WTC11 (cell line): ENCODE measurements at regions not wholly inside any gene's neighbourhood (a gene's known extent, or its start where the extent isn't known, plus 50 kb on each side); places are given as distances from the start of the nearest gene placed in this dataset.

Experiments
- ATAC-seq: fragments of 200-7000 bp; cut with Tn5 transposase; 2 replicates; pipeline ENCODE4 v1.10.0; 2021; ENCODE audit warnings: mild to moderate bottlenecking, moderate library complexity
- CTCF ChIA-PET: fragments of 300-600 bp; sonication (Branson Sonifier 250); formaldehyde crosslinking; loops from one replicate; lab custom pipeline; 2021; ENCODE audit warnings: antibody characterized with exemption; lab: Charles Lee
- POLR2A ChIA-PET: fragments of 350-600 bp; sonication (Branson Sonifier 250); formaldehyde crosslinking; loops from one replicate; lab custom pipeline; 2021; ENCODE audit warnings: antibody characterized with exemption; lab: Charles Lee
- DNase-seq: peaks from one replicate; pipeline ENCODE4 v3.0.0; 2021; ENCODE audit warnings: low spot score
- H3K27ac Mint-ChIP-seq: 2 replicates; pipeline ENCODE4 v1.8.0; 2021; ENCODE audit warnings: mixed read lengths
- H3K27me3 Mint-ChIP-seq: 2 replicates; pipeline ENCODE4 v1.8.0; 2021; ENCODE audit warnings: low read depth, mild to moderate bottlenecking, moderate library complexity, mixed read lengths
- H3K36me3 Mint-ChIP-seq: 2 replicates; pipeline ENCODE4 v1.8.0; 2021; ENCODE audit warnings: mixed read lengths
- H3K4me1 Mint-ChIP-seq: 2 replicates; pipeline ENCODE4 v1.8.0; 2022; ENCODE audit warnings: mixed read lengths
- H3K4me3 Mint-ChIP-seq: 2 replicates; pipeline ENCODE4 v1.8.0; 2021; ENCODE audit warnings: mild to moderate bottlenecking, moderate library complexity, mixed read lengths
- H3K9me3 Mint-ChIP-seq: 2 replicates; pipeline ENCODE4 v1.8.0; 2021; ENCODE audit warnings: mixed read lengths
- AFF4 ChIP-seq: sonication (generic); formaldehyde crosslinking; IDR thresholded peaks from 2 replicates; pipeline ENCODE4 v1.8.1; 2023; ENCODE audit warnings: mild to moderate bottlenecking, missing genetic modification reagents, borderline replicate concordance
- ATF2 ChIP-seq: sonication (generic); formaldehyde crosslinking; IDR thresholded peaks from 2 replicates; pipeline ENCODE4 v1.8.1; 2022; ENCODE audit warnings: low read depth, missing genetic modification reagents, borderline replicate concordance
- ATF3 ChIP-seq: sonication (generic); formaldehyde crosslinking; conservative IDR thresholded peaks from 2 replicates; pipeline ENCODE4 v1.8.1; 2022; ENCODE audit warnings: mild to moderate bottlenecking, missing genetic modification reagents
- CBFB ChIP-seq: sonication (generic); formaldehyde crosslinking; IDR thresholded peaks from 2 replicates; pipeline ENCODE4 v1.8.1; 2022; ENCODE audit warnings: mild to moderate bottlenecking, low read depth, missing genetic modification reagents
- CDX4 ChIP-seq: fragments of 250-450 bp; sonication (Bioruptor Pico); IDR thresholded peaks from 2 replicates; pipeline ENCODE4 v1.9.0; 2021; ENCODE audit warnings: moderate library complexity, mild to moderate bottlenecking, inconsistent platforms, borderline replicate concordance
- CTCF ChIP-seq: fragments of 200-600 bp; IDR thresholded peaks from 2 replicates; pipeline ENCODE4 v1.8.0; 2022; ENCODE audit warnings: antibody characterized with exemption
- E2F1 ChIP-seq: sonication (generic); formaldehyde crosslinking; IDR thresholded peaks from 2 replicates; pipeline ENCODE4 v1.8.0; 2022; ENCODE audit warnings: mild to moderate bottlenecking, missing genetic modification reagents
- ELF4 ChIP-seq: sonication (generic); formaldehyde crosslinking; IDR thresholded peaks from 2 replicates; pipeline ENCODE4 v1.8.1; 2022; ENCODE audit warnings: low read depth, mild to moderate bottlenecking, moderate library complexity, missing genetic modification reagents
- FOXP1 ChIP-seq: sonication (generic); formaldehyde crosslinking; IDR thresholded peaks from 2 replicates; pipeline ENCODE4 v1.8.0; 2022; ENCODE audit warnings: missing genetic modification reagents, mild to moderate bottlenecking, moderate library complexity, borderline replicate concordance
- GABPB1 ChIP-seq: sonication (generic); formaldehyde crosslinking; IDR thresholded peaks from 2 replicates; pipeline ENCODE4 v1.8.1; 2023; ENCODE audit warnings: mild to moderate bottlenecking, missing genetic modification reagents
- HMGXB4 ChIP-seq: sonication (generic); formaldehyde crosslinking; IDR thresholded peaks from 2 replicates; pipeline ENCODE4 v1.8.1; 2023; ENCODE audit warnings: mild to moderate bottlenecking, moderate library complexity, missing genetic modification reagents
- IRF2 ChIP-seq: sonication (generic); formaldehyde crosslinking; IDR thresholded peaks from 2 replicates; pipeline ENCODE4 v1.8.0; 2022; ENCODE audit warnings: low read depth, missing genetic modification reagents, borderline replicate concordance
- MAX ChIP-seq: sonication (generic); formaldehyde crosslinking; IDR thresholded peaks from 2 replicates; pipeline ENCODE4 v1.8.0; 2022; ENCODE audit warnings: mild to moderate bottlenecking, missing genetic modification reagents
- NFATC4 ChIP-seq: fragments of 250-450 bp; sonication (Bioruptor Pico); IDR thresholded peaks from 2 replicates; pipeline ENCODE4 v1.9.0; 2021; ENCODE audit warnings: mild to moderate bottlenecking
- NR2C2 ChIP-seq: sonication (generic); formaldehyde crosslinking; IDR thresholded peaks from 2 replicates; pipeline ENCODE4 v1.8.0; 2022; ENCODE audit warnings: mild to moderate bottlenecking, missing genetic modification reagents
- OVOL2 ChIP-seq: fragments of 250-450 bp; sonication (Bioruptor Pico); IDR thresholded peaks from 2 replicates; pipeline ENCODE4 v1.9.0; 2021; ENCODE audit warnings: mild to moderate bottlenecking, borderline replicate concordance
- PRRX2 ChIP-seq: fragments of 250-450 bp; sonication (Bioruptor Pico); IDR thresholded peaks from 2 replicates; pipeline ENCODE4 v1.8.0; 2021; ENCODE audit warnings: mild to moderate bottlenecking
- STAT6 ChIP-seq: sonication (generic); formaldehyde crosslinking; conservative IDR thresholded peaks from 2 replicates; pipeline ENCODE4 v1.8.1; 2023; ENCODE audit warnings: mild to moderate bottlenecking, low read depth, missing genetic modification reagents, moderate library complexity
- ZNF317 ChIP-seq: sonication (generic); formaldehyde crosslinking; IDR thresholded peaks from 2 replicates; pipeline ENCODE4 v1.8.1; 2023; ENCODE audit warnings: low read depth, mild to moderate bottlenecking, moderate library complexity, missing genetic modification reagents, borderline replicate concordance
- ZNF423 ChIP-seq: fragments of 250-450 bp; sonication (Bioruptor Pico); IDR thresholded peaks from 2 replicates; pipeline ENCODE4 v2.1.2; 2022; ENCODE audit warnings: mild to moderate bottlenecking, moderate library complexity

GRCh38 chr12:90677055-90677454 lies 277.9 kb downstream of the CCER1 start:
- ATAC-seq: no peak
- DNase-seq: no peak
- Mint-ChIP-seq H3K36me3 (no peaks in the 10 kb centered on the region), H3K9me3 (no peaks in the 10 kb centered on the region), H3K27ac (no peak overlapping the region), H3K27me3 (no peaks in the 10 kb centered on the region), H3K4me3 (no peak overlapping the region), H3K4me1 (no peaks in the 10 kb centered on the region; the same call in 1 of the 2 replicates)
- CTCF ChIA-PET: no interaction called here
- POLR2A ChIA-PET: no interaction called here
- TF ChIP-seq E2F1 (CRISPR knock-in tag): no peak
- TF ChIP-seq STAT6 (CRISPR knock-in tag): no peak
- TF ChIP-seq CTCF: no peak
- no peak for TF ChIP-seq AFF4 (CRISPR knock-in tag)
- no peak for TF ChIP-seq ZNF317 (CRISPR knock-in tag)
- TF ChIP-seq PRRX2 (CRISPR knock-in tag): no peak
- no peak for TF ChIP-seq ATF2 (CRISPR knock-in tag)
- TF ChIP-seq MAX (CRISPR knock-in tag): no peak
- TF ChIP-seq CBFB (CRISPR knock-in tag): no peak

- no peak for ATAC-seq
- ChIA-PET CTCF (no interaction called here), POLR2A (no interaction called here)
- H3K27ac Mint-ChIP-seq: no peak overlapping the region
- no peaks in the 10 kb centered on the region for H3K36me3 Mint-ChIP-seq
- H3K4me3 Mint-ChIP-seq: no peak overlapping the region
- H3K4me1 Mint-ChIP-seq: no peaks in the 10 kb centered on the region; the same call in 1 of the 2 replicates
- no peaks in the 10 kb centered on the region for H3K27me3 Mint-ChIP-seq
- H3K9me3 Mint-ChIP-seq: no peaks in the 10 kb centered on the region
- TF ChIP-seq NFATC4 (CRISPR knock-in tag) (no peak), GABPB1 (CRISPR knock-in tag) (no peak), HMGXB4 (CRISPR knock-in tag) (no peak), ZNF423 (CRISPR knock-in tag) (no peak), NR2C2 (no peak), ATF3 (no peak), IRF2 (no peak), OVOL2 (no peak), ELF4 (no peak), FOXP1 (CRISPR knock-in tag) (no peak), CDX4 (CRISPR knock-in tag) (no peak)
- DNase-seq: no peak
Observed at GRCh38 chr12:90675106-90675505, 279.9 kb downstream of the CCER1 start.
